GM21723 (cell line): ENCODE measurements at regions not wholly inside any gene's neighbourhood (a gene's known extent, or its start where the extent isn't known, plus 50 kb on each side); places are given as distances from the start of the nearest gene placed in this dataset.

ENCODE experiments used
- ATAC-seq: cut with Tn5 transposase; IDR thresholded peaks from one replicate; pipeline ENCODE4 v1.9.1; 2021; ENCODE audit warnings: mild to moderate bottlenecking, moderate library complexity; ENCODE audit not compliant: unreplicated experiment

DNA sequence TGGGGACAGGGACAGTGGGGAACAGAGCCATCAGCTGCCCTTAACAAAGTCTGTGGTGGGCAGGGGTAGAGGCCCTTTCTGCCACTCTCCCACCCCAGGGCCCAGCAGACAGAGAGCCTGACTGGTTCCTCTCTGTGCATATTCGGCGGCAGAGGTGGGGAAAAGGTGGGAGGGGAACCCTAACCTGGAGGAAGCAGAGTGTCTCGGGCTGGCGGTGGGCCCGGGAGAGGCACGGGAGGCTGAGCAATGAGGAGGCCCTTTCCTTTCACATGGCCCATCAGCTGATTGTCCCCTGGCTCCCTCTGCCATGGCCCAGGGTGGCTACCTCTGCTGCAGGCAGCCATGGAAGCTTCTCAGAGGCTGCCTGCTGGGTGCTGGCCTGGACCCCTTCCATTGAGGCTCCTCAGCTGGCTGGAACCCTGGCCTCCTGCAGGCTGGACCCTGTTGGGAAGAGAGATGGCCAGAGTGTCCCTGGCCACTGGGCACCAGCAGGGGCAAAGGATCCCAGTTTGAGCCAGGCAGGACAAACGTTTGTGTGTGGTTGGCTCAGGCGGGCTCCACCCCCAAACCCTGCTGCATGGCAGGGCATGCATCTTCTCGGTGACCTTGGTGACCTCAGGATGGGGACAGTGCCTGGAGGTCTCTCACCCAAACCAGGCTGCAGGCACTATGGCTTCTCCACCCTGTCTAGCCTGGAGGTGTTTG lies 202.8 kb upstream of the ZNF536 start:
- no peak for ATAC-seq

DNA sequence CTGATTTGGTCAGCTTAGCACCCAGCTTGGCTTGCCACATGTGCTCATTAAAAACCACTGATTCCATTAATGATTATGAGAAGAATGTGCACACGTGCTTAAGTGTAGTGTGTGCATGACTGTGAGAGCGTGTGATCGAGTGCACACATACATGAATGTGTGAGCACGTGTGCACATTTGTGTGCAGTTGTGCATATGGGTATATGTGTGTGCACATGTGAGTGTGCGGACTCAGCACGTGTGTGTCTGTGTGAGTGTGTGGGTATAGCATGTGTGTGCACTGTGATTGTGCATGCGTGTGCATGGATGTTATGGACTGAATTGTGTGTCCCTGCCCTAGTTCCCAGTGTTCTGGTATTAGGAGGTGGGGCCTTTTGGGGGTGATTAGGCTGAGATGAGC lies 202.1 kb upstream of the ZNF536 start:
- no peak for ATAC-seq

DNA sequence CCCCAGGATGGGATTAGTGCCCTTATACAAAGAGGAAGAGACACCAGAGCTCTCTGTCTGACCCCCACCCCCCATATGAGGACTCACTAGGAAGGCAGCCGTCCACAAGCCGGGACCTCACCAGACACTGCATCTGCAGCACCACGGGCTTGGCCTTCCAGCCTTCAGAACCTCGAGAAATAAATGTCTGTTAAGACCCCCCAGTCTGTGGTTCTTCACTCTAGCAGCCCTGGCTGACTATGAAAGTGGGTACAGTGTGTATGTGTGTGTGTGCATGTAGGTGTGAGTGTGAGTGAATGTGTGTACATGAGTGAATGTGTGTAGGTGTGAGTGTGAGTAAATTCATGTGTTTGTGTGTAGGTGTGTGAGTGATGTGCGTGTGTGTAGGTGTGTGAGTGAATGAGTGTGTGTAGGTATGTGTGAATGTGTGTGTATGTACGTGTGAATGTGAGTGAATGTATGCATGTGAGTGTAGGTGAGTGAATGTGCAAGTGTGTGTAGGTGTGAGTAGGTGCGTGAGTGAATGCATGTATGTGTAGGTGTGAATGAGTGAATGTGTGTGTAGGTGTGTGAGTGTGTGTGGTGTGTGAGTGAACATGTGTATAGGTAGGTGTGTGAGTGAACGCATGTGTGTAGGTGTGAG lies 201.6 kb upstream of the ZNF536 start:
- ATAC-seq, result no peak

DNA sequence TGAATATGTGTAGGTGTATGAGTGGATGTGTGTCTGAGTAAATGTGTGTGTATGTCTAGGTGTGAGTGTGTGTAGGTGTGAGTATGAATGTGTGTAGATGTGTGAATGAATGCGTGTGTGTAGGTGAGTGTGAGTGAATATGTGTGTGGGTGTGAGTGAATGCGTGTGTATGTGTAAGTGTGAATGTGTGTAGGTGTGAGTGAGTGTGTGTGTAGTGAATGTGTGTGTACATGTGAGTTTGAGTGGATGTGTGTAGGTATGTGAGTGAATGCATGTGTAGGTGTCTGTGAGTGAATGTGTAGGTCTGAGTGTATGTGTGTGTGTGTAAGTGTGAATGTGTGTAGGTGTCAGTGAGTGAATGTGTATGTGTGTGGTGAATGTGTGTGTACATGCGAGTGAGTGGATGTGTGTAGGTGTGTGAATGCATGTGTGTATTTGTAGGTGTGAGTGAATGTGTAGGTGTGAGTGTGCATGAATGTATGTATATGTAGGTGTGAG lies 201.0 kb upstream of the ZNF536 start:
- no peak for ATAC-seq

DNA sequence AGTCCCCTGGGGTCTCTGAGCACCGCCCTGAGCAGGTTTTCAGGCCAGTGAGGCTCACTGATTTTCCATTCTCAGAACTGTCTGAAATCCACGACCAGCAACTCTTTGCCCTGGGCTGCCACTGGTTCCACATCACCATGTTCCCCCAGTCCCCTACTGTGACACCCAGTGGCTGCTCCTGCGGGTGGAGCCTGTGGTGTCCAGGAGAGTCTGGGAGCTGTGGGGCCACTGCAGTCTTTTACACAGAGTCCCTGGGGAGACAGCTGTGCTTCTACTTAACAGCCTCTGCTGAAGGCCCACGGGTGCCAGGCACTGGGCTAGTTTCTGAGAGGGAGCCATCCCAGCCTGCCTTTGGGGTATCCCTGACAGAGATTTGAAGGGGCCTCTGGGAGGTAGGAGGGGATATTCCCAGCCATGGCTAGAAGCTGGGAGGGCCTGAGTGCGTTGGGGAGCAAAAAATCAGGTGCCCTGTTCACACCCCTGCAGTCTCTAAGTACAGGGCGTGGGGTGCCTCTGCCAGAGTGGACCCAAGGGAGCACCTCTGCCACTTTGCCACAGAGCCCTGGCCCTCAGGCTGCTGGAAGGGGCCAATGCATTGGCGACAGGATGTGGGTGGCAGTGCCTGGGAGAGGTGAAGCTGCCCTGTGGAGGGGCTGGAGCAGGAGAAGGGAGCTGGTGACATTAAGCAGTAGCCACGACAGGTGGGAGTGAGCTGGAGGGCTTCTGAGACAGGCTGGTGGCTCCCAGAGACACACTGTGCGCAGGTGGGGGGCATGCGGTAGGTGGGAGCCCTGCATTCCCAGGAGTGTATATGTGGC lies 200.2 kb upstream of the ZNF536 start:
- ATAC-seq, result no peak

DNA sequence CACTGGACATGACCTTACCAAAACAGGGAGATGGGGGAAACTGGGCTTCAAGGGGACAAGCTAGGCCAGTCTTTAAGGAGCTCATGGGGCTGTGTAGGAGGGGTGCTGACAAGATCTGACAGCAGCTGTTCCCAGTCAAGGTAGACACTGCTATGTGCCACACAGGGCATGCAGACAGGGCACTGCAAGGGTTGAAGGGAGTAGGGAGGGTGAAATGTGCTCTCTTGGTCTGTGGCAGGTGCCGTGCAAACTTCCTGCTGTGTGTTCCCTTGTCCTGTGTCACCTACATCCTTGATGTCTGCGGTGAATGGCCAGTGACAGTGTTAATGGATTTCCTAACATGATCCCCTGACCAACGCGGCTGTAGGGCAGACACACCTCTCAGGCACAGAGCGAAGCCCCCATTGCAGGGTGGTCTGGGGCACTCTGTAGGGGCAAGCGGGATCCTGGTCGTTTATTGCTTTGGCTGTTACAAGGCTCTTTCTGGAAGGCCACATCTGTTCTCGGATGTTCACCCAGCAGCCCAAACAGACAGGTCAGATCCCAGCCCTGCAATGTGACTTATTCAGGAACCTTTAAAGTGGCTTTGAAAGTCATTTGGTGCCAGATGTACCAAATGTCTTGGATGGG lies 199.5 kb upstream of the ZNF536 start:
- ATAC-seq, result no peak

DNA sequence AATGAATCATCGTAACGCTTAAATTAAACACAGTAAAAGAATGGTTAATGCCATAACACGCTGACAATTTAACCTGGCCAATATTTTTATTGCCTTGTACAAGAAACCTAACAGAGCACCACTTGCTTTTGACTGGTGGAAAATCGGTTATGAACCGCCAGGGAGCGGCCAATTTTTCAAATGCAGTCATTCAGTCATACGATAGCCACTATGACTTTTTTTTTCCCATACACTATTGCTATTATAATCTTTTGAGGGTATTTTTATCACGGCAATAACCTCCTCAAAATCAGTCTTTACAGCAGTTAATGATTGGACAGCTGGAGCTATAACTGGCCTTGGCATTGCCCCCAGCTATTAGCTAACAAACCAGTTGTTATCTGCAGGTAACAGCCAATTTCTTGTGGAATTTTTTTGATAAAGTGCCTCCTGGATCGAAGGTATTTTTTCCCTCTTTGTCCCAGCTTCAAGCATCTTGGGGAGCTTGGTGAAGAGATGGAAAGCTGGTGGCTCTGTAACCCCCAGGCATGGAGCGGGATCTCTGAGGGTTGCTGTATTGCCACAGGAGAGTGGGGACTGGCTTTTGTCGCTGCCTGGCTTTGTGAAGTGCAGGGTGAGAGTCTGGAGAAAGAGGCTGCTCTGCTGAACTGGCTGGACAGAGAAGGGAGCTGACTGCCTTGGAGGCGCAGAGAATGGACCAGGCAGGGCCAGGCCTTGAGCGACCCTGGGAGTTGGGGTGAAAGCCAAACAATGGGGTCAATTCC lies 198.4 kb upstream of the ZNF536 start:
- ATAC-seq, result no peak

DNA sequence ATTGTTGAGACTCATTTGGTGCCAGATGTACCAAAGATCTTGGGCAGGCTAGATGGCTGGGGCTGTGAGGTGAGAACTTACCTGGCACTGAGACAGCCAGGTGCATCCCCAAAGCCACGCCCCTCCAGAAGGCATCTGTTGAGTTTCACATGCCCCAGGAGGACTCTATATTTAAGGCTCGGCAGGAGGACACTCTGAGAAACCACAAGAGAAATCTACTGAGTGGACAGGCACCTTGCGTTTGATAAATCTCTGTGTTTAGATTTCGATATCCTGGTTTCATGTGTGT lies 197.9 kb upstream of the ZNF536 start:
- no peak for ATAC-seq

DNA sequence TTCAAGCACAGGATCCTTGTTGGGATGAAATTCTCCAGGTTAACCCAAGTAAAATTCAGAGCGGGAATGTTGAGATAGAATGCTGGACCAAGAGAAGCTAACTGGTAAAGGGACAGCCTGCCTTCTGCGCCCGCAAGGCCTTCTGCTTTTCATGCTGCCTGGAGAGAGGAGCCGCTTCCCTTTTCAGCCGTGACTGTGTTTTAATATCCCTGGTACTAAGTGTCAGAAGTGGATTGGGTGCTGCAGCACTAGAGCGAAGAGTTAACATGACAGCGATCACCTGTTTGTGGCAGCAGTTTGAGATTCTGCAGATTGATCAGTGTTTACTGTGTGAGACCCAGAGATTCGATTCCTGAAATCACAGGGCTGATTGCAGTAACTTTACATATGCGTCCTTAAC lies 197.4 kb upstream of the ZNF536 start:
- no peak for ATAC-seq

DNA sequence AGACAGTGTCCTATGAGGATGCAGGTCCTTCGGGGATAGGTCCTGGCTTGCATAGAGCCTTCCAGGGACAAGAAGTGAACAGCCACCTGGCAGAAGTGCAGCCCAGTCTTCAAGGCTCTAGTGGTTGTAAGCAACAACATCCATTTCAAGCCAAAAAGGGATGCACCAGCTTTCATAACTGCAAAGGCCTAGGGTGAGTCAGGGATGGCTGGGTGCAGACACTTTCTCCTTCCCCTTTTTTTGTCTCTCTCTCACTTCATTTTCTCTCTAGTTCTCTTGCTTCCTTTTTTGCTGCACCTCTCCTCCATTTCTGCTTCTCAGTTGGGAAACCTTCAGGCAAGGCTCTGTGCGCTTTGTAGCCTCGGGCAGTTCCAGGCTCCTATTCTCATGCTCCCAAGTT lies 196.2 kb upstream of the ZNF536 start:
- no peak for ATAC-seq

DNA sequence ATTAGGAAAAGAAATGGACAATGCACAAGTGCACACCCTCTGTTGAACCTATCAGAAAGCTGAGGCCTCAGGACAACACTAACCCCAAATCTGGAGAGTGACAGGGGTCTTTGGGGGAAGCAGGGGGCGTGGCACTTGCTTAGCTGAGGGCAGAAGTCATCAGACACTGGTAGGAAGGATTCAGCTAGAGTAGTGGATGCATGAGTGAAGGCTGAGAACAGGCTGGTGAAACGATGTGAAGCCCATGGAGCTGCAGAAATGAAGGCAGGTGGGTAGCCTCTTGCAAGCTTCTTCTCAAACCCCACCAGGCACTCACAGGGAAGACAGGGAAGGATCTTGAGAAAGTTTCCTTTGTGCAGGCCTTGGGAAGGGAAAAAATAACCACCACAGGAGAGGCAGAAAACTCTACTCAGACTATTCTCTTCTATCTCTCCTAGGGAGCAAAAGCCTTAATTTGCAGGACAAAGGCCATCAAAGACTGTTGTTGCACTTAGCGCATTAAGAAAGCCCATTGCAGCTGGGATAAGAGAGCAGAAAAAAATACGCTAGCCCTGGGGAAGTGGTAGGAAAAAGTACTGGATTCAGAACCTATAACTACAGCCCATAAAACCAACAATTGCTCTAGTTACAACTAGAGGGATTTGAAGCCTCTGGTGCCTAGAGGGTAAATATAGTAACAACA lies 193.3 kb upstream of the ZNF536 start:
- ATAC-seq, result no peak

DNA sequence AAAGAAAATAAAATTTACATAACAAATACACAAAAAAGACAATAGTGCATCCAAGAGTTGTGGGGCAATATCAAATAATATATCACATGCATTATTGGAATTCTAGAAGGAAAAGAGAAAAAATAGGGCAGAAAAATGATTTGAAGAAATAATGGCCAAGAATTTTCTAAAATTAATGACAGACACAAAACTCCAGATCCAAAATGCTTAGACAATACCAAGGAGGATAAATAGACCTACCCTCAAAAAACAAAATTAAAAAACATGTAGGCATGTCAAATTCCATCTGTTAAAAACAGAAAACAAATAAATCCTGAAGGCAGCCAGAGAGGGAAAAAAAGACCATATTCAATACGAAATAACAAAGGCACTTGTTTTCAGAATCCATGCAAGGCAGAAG lies 191.5 kb upstream of the ZNF536 start:
- ATAC-seq, result no peak

DNA sequence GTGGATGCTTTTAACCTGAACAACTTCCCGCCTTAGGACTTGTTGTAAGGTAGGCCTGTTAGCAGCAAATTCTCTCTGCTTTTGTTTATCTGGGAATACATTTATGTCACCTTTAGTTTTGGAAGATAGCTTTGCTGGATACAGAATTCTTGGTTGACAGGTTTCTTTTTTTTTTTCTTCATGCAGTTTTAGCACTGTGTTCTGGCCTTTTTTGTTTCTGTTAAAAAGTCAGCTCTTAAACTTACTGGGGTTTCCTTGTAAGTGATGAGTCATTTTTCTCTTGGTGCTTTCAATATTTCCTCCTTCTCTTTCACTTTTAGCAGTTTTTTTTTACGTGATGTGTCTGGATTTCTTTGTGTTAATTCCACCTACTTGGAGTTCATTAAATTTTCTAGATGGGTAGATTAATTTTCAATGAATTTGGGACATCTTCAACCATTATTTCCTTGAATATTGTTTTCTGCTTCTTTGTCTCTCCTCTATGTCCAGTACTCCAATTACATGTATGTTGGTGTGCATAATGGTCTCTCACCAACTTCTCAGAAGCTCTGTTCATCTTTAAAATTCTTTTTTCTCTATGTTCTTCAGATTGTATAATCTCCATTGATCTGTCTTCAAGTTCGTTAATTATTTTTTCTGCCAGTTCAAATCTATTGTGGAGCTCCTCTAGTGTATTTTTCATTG lies 188.2 kb upstream of the ZNF536 start:
- ATAC-seq, result no peak

DNA sequence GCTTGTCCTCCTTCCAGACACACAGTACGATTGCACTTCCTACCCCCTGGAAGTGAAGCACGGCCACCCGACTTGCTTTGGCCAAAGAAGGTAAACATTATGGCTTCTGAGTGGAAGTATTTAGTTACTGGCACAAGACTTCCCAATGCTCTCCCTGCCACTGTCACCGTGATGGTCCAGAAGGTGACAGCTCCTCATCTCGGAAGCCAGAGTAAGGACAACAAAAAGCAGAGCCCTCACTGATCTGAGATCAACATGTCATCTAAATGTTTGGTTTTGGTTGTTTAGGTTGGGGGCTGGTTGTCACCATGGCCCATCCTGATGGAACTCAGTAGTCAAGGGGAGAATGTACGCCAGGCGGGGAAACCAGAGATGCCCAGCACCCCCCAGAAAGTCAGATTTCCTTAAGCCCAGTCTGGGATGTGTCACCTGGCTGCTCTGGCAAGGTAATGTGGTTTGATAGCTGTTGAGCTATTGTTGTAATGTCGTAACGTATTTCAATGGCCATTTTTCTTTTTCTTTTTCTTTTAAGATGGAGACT lies 170.1 kb upstream of the ZNF536 start:
- no peak for ATAC-seq

DNA sequence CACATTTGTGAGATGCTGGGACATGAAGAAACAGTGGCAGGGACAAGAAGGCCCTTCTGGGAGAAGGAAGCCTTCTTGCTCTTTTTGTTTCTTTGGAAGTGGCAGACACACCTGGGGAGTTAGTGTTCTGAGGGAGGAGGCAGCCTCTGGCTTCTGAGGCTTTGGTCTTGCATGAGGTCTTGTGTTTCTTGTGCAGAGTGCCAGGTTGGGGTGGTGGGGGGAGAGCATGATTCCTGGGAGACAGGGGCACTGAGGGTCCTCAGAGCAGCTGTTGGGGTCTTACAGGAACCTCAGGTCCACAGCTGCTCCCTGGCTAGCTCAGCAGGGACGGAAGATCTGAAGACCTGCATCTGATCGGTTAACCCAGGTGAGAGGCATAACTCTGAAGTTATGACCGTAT lies 167.5 kb upstream of the ZNF536 start:
- ATAC-seq, result no peak

DNA sequence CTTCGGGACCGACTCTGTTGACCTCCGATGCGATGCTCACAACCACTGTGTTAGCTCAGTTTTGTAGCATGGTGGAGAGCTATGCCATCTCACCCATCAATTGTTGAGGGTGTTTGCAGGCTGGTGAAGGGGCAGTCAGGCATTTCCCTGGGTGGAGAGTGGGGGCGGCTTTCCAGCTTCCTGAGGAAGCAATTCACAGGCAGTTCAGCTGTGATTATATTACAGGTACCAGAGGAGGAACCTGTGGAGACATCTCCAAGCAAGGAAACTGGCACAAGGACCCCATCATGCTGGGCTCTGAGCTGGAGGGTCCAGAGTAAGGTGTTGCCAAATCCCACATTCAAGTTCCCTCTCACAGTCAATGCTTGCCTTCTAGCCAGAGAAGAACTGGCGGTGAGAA lies 166.0 kb upstream of the ZNF536 start:
- ATAC-seq, result no peak

DNA sequence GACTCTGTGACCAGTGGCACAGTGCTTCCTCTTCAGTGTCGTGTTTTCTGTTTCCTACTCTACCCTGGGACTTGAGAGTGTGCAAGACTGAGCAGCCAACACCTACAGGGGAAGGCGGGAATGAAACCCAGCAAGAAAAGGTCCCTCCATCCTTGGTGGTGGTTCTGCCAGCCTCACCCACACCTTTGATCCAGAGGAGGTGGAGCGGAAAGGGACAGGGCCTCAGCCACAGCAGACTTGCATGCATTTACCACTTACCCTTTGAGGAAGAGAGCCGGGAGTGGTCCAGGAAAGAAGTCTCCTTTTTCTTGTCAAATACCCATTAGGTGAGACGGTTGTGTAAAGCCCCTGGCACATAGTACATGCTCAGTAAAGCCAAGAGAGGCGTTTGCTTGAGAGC lies 164.8 kb upstream of the ZNF536 start:
- no peak for ATAC-seq

DNA sequence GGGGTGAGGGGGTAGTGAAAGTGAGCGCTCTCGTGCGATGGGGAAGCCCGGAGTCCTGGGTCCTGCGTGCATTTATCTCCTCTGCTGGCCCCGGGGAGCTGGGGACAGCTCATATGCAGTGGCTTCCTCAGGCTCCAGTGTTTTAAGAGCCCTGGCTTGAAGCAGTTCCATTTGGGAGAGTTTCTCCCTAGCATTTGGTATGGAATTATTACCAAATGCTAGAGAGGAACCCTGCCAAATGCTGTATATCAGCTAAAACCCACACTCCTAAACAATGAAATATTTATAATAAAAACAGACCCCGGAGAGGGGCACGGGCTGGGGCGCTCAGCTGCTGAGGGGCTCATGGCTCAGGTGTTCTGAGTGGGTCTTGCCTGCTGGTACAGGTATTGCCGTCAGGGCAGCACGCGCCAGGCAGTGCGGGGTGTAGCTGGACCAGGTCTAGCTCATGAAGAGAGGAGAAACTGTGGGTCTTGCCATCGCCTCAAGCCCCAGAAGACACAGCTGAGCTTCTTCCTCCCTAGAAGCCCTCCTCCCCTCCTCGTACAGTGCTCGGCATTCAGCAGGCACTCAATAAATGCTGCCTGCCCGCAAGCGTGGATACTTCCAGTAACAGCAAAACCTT lies 163.6 kb upstream of the ZNF536 start:
- ATAC-seq, result no peak
